ENCODE measurements at regions not wholly inside any gene's neighbourhood (a gene's known extent, or its start where the extent isn't known, plus 50 kb on each side); places are given as distances from the start of the nearest gene placed in this dataset.

- TF ChIP-seq, protein P1, sequence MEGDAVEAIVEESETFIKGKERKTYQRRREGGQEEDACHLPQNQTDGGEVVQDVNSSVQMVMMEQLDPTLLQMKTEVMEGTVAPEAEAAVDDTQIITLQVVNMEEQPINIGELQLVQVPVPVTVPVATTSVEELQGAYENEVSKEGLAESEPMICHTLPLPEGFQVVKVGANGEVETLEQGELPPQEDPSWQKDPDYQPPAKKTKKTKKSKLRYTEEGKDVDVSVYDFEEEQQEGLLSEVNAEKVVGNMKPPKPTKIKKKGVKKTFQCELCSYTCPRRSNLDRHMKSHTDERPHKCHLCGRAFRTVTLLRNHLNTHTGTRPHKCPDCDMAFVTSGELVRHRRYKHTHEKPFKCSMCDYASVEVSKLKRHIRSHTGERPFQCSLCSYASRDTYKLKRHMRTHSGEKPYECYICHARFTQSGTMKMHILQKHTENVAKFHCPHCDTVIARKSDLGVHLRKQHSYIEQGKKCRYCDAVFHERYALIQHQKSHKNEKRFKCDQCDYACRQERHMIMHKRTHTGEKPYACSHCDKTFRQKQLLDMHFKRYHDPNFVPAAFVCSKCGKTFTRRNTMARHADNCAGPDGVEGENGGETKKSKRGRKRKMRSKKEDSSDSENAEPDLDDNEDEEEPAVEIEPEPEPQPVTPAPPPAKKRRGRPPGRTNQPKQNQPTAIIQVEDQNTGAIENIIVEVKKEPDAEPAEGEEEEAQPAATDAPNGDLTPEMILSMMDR (IDR thresholded peaks at IDR 0.05; ENCODE audit: extremely low read depth, missing control alignments) = no peak
- DNase-seq (ENCODE audit: low spot score) = no peak
Observed at GRCh38 chr2:23137166-23137565, 247.8 kb upstream of the KLHL29 start.

DNA sequence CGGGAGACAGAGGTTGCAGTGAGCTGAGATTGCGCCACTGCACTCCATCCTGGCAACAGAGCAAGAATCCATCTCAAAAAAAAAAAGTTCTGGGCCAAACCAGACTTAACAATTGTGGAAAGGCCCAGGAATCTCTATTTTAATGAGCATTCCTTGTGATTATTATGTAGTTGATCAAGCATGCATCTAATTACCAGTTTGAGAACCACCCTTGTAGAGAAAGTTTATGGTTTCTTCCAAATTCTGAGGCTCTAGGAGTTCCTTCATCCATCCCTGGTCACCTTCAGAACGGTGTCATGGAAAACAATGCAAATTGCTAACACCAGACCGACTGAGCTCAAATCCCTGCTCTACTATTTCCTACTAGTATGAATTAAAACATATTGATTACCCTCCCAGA lies 246.3 kb upstream of the KLHL29 start:
- no peak for DNase-seq (ENCODE audit: low spot score)

GRCh38 chr2:23145460-23145859 lies 239.5 kb upstream of the KLHL29 start:
- TF ChIP-seq, protein P1 (IDR thresholded peaks at IDR 0.05; ENCODE audit: extremely low read depth, missing control alignments) = no peak

More for the DNA sequence above, 246.3 kb upstream of the KLHL29 start:
- TF ChIP-seq, protein P1 (IDR thresholded peaks at IDR 0.05; ENCODE audit: extremely low read depth, missing control alignments) = no peak

GRCh38 chr2:23146011-23146410 lies 239.0 kb upstream of the KLHL29 start:
- TF ChIP-seq, protein P1 (IDR thresholded peaks at IDR 0.05; ENCODE audit: extremely low read depth, missing control alignments) = no peak
- DNase-seq (ENCODE audit: low spot score) = no peak

More at GRCh38 chr2:23145460-23145859, 239.5 kb upstream of the KLHL29 start:
- DNase-seq (ENCODE audit: low spot score) = no peak

DNA sequence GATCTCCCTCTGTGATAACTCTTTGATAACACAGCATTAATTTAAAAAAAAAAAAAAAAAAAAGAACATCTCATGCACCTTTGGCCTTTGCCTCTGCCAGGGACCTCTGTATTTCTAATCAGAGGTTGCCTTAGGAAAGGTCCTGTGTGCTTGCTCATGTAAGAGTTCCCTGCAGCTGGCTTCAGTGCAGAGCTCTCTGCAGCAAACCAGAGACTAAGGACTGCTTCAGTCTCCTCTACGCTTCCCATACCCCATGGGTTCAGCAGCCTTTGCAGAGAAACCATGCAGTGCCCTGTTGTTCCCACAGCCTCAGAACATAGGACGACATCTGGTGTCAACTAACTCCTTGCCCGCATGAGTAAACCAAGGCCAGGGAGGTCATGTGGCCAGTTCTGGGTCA lies 236.6 kb upstream of the KLHL29 start:
- DNase-seq (ENCODE audit: low spot score) = no peak
- TF ChIP-seq, protein P1 (IDR thresholded peaks at IDR 0.05; ENCODE audit: extremely low read depth, missing control alignments) = no peak

DNA sequence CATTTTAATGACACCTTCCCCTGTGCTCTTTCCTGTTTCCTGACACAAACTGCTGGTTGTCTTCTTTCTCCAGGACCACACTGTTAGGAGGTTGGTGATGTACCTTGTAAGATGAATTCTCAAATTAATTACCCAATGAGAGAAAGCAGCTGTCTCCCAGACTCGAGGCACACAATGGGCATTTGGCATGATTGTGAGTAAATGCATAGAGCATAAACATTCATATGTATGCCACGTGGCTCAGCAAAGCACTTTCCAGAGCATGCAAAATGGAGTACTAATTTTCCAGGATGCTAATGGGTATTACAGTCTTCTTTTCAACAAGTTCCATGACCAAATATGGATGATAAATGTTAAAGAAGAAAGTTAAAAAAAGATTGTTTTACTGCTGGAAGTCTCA lies 235.2 kb upstream of the KLHL29 start:
- DNase-seq (ENCODE audit: low spot score) = no peak
- TF ChIP-seq, protein P1 (IDR thresholded peaks at IDR 0.05; ENCODE audit: extremely low read depth, missing control alignments) = no peak

DNA sequence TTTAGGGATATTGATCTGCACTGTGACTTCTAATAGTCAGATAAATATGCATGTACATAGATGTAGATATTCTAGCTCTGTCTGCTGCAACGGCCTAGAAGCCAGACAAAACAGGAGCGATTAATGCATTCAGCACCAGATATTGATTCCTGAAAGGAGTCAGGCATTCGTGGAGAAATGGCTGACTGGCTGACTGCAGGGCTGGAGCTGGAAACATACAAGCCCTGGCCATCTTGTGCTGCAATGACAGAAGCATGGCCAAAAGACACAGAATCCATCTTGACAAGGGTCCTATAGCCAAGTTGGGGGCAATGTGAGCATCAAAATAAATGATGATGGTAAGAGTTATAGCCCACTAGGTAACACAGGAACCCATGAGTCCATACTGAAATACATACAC lies 231.5 kb upstream of the KLHL29 start:
- TF ChIP-seq, protein P1 (IDR thresholded peaks at IDR 0.05; ENCODE audit: extremely low read depth, missing control alignments) = no peak
- DNase-seq (ENCODE audit: low spot score) = no peak

All from GM20000 (cell line).